NCI-H345 (cell line): ENCODE measurements at regions not wholly inside any gene's neighbourhood (a gene's known extent, or its start where the extent isn't known, plus 50 kb on each side); places are given as distances from the start of the nearest gene placed in this dataset.
"Not testable (repeated sequence)": the region's sequence is repeated elsewhere in the genome, so short reads cannot be mapped to it uniquely, and the experiment has no call there.

Experiments
- DNase-seq: peaks from one replicate; lab custom pipeline; 2025; lab: John Stamatoyannopoulos, UW

DNA sequence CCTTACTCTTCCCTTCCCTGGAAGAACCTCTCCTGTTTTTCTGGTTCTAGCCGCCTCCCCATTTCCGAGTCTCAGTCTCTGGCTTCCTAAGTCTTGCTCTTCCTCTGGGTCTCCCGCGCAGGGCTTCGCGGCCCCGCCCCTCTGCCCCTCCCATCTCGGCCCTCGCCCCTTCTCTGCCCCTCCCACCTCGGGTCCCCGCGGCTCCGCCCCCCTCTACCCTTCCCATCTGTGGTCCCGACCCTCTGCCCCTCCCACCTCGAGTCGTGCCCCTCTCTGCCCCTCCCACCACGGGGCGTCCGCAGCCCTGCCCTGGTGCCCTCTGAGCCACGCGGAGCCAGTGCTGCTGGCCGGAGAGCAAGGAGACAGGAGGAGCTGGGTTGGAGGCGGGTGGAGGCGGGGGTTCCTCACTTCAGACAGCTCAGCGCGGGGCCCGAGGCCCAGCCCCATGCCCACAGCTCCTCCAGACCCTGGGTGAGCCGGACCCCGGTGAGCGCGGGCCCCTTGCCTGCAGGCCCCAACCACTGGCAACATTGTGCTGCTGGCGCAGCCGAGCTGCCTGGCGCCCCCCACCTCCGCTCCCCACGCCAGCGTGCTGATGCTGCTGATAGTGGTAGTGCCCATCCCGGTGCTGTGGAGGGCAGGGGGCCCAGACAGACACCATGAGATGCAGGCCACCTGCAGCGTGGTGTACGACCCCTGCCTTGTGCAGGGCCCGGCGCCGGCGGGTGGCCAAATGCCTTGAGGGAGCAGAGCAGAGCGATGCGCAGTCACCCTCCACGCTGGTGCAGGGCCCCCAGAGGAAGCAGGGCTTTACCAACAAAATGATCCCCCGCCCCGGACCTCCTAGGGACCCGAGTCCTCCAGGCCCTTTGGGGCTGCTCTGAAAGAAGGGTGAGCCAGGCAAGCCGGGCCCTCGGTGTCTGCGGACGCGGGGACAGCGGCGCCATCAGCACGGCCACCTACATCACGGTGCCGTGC, 2115.3 kb downstream of the TP53TG3F start:
- DNase-seq, result no peak

DNA sequence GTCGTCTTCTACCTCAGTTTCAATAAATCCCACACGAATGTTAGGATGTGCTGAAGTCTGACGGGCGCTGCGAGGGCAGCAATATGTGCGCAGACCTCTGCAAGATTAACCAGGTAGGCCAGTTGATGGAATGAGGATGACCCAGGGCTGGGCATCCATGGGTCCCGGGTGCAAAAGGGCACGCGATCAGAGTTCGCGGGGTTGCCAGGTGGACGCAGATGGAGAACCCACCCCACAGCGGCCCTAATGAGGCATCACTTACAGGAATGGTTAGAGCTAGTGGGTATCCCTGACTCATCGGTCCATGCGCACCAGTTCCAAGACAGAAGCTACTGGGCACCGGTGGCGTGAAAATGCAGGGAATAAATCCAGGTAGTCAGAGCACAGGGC, 2116.0 kb downstream of the TP53TG3F start:
- DNase-seq, result no peak

GRCh38 chr16:35585411-35585810, 2126.0 kb downstream of the TP53TG3F start:
- DNase-seq, result no peak

DNA sequence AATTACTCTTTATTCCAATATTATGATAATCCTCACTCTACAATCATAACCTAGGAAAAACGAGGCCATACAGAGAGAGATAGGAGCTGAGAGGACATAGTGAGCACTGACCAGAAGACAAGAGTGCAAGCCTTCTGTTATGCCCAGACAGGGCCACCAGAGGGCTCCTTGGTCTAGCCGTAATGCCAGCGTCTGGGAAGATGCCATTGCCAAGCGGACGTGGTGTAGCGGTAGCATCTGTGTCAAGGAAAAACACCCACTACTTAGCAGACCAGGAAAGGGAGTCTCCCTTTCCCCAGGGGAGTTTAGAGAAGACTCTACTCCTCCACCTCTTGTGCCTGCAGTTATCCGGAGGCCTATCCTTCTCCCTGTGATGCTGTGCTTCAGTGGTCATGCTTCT, 2131.5 kb downstream of the TP53TG3F start:
- not testable (repeated sequence) for DNase-seq

GRCh38 chr16:35596467-35596866, 2137.1 kb downstream of the TP53TG3F start:
- no peak for DNase-seq

GRCh38 chr16:35598696-35599332, 2139.4 kb downstream of the TP53TG3F start:
- DNase-seq, result no peak

DNA sequence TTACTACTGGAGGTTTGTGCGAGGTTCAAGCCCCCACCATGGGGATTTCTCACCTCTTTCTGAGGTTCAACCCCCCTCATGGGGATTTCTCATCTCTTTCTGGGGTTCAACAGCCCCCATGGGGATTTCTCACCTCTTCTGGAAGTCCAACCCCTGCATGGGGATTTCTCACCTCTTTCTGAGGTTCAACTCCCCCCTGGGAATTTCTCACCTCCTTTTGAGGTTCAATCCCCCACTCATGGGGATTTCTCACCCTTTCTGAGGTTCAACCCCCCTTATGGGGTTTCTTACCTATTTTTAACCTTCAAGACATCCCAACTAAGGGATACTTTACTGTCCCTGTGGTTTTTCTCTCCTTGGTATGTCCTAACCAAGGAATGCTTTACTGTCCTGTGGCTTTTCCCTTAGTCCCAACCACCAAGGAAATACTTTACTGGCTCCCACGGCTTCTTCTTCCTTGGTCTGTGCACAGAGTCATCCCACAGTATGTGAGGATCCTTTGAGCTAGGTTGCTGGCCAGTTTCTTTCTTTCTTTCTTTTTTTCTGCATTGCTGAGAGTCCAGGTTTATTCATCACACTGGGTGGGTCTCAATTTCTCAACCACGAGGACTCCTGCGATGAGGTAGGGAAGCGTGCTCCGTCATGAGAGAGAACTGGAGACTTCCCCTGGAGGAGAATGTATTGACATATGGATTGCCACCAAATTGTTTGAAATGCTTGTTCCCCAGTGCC, 2140.2 kb downstream of the TP53TG3F start:
- no peak for DNase-seq

DNA sequence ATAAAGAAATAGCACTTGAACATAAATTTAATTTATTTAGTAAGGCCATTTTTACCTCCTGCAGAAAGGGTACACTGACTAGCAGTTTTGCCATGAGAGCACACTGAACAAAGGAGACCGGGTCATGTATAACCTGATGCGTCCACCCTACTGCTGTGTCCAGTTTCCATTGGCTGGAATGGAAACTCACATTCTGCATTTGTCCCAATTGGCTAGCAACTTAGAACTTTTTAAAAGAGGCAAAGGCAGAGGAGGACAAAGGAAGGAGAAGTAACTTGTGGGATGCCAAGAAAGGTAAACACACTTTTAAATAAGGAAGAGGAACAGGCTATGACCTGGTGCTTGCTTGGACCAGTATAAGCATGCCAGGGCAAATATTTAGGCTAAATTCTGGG, 2140.7 kb downstream of the TP53TG3F start:
- not testable (repeated sequence) for DNase-seq

DNA sequence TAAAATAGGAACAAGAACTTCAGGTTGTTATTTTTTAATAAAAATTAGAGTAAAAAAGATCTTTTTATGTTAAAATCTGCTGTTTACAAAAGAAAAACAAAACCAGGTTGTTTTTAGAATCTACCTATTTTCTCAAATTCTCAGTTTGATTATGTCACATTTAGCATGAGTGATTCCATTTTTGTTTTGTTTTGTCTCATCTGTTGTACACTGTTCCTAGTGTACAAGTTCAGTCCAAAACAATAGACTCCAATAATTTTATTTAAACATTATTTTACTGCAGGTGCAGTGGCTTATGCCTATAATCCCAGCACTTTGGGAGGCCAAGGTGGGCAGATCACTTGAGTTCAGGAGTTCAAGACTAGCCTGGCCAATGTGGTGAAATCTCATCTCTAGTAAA, 2142.7 kb downstream of the TP53TG3F start:
- DNase-seq, result no peak

DNA sequence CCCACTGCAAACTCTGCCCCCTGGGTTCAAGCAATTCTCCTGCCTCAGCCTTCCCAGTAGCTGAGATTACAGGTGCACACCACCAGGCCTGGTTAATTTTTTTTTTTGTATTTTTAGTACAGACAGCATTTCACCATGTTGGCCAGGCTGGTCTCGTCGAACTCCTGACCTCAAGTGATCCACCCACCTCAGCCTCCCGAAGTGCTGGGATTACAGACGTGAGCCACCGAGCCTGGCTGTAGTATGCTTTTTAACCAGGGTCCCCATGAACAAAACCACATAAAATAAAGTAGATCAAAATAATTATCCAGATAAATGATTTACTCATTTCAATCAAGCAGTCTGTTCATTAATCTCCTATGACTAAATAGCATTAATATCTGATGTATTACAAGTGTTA, 2144.0 kb downstream of the TP53TG3F start:
- not testable (repeated sequence) for DNase-seq

DNA sequence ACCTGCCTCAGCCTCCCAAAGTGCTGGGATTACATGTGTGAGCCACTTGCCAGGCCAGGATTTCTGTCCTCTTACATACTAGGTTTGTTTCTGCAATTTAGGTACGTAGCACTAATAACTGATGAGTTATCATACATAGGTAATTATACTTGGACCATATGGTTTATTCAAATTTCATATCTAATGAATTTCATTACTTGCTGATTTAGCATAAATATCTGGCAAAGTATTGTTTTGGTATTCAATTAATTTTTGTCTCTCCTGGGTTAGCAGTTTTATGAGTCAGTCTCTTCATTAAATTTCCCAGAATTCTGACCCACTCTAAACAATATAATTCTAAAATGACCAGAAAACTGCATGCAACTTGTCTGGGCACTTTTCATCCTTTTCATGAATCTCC, 2146.5 kb downstream of the TP53TG3F start:
- DNase-seq, result no peak

DNA sequence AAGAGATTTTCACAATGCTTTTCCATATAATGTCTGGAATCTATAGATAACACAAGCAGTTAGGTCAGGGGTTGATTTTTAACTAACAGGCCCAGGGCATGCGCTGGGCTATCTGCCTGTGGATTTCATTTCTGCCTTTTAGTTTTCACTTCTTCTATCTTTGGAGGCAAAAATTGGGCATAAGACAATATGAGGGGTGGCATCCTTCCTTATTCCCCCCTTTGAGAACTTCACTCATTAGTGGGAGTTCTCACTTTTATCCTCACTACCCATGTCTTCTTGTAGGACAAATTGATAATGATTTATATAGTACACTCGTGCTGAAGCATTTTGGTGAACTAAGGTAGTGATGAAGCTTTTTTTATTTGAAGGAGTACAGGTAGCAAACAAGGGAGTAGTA, 2155.5 kb downstream of the TP53TG3F start:
- not testable (repeated sequence) for DNase-seq

DNA sequence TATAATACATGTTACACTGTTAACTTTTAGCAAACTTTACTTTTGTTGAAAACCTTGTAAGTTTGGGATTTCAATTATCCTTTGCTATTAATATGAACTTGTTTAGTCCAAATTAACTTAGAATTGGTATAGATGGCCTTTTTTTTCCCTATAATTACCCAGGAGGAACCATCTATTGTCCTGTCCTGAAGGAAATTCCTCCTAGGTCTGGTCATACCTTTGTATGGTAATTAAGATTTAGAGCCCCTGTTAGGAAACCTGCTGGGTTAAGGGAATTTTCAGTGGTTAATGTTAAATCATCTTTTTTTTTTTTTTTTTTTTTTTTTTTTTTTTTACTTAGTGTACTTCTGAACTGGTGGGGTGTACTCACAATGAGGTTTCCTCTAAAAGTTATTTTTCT, 2159.8 kb downstream of the TP53TG3F start:
- not testable (repeated sequence) for DNase-seq

DNA sequence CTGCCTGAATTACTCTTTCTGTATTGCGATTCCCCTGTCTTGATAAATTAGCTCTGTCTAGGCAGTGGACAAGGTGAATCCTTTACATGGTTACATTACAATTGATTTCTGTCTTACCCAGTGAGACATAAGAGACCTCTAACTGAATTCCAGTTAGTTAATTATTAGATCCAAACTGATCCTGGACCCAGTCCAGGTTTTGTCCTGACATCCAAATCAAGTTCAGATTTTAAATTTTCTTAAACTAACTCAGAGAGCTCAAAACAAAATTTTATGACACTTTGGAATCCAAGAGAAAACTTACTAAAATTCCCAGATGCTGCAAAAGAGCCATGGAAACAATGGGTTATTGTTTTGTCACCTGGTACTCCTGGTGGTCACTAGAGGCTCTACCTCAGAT, 2166.6 kb downstream of the TP53TG3F start:
- no peak for DNase-seq

- DNase-seq, result no peak
These were observed 2169.6 kb downstream of the TP53TG3F start for GRCh38 chr16:35628976-35629375.

DNA sequence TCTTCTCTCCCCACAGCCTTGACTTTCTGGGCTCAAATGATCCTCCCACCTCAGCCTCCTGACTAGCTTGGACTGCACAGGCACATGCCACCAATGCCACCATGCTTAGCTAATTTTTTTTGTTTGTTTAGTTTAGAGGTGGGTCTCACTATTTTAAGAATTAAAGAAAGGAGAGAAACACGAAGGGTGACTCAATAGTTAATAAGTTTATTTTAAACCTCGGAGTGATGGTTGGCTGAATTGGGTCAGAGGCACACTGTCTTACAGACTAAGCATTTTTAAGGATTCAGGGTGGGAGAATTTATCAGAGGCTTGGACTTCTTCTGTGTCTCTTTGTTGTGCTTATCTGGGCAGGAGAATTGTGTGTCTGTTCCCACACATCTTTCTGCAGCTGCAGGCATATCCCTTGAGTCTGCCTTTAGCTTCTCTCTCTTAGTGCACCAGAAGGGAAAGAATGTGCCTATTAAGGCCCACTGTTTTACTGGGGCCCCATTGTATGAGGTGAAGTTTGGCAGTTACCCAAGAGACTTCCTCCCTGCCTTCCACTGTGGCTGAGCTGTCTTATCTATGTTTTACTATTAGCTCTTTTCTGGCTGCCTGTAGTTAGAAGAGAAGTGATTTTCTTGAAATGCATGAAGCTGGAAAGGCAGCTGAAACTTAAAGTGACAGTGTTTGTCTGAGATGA, 2172.0 kb downstream of the TP53TG3F start:
- DNase-seq, result no peak

DNA sequence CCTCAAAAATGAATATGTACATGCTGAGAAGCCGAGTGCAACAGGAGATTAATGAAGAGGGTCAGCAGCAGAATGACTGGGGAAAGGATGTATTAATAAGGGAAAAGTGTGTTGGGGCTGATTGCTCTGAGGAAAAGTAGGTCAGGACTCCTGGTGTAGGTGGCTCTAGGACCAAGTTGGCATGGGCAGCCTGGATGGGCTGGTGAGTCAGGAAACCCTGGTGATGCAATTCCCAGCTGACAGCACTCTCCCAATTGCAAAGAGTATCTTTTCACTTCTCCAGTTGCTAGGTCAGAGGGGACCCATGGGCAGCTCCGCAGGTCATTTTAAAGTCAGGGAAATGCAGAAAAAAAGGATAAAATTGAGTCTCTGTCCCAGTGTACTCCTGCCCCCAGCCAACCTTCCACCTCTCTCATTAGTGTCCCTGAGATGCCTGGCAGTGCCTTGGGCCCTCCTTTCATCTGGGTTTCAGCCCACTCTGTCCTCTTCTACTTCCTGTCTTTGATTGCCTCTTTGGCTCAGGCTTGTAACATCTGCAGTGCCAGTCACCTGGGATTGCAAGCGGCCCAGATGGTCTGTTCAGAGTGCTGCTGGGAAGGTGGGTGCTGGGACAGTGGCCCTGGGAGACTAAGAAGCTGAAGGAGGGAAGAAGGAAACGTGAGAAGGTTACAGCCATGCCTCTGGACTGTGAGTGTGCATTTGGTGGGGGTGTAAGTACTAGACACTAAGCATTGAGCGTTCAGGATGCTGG, 2177.2 kb downstream of the TP53TG3F start:
- no peak for DNase-seq

GRCh38 chr16:35637683-35638082, 2178.3 kb downstream of the TP53TG3F start:
- no peak for DNase-seq

GRCh38 chr16:35639233-35640205, 2180.1 kb downstream of the TP53TG3F start:
- no peak for DNase-seq

DNA sequence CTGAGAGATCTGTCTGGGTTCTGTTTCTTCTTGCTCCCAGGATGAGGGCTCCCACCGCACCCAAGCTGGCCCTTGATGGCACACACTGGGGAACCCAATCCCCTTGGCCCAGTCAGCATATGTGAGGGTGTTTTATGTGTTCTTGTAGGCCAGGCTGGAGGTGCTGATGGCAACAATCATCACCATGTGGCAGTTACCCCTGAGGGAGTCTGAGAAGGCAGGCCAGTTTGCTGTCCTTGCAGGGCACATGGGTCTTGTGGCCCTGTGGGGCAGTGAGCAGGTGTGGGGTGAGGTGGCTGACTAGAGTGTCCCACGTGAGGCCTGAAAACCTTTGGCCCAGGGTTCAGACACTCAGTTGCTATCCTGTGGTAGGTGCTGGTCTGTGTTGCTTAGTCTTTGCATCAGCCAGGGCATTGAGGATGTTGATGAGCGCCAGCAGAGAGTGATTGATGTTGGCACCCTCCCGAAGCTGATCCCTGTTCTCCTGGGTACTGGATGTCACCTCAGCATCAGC, 2183.0 kb downstream of the TP53TG3F start:
- no peak for DNase-seq
